Activated naive CD4-positive, alpha-beta T cell treated with anti-CD3 and anti-CD28 coated beads, Interleukin-2, amount 10 ng/mL, durations not matched to agents 7 days and 5 days (primary cell): ENCODE measurements at regions not wholly inside any gene's neighbourhood (a gene's known extent, or its start where the extent isn't known, plus 50 kb on each side); places are given as distances from the start of the nearest gene placed in this dataset.

Experiments used
- CTCF ChIA-PET: fragments of 350-600 bp; sonication (Branson Sonifier 250); formaldehyde crosslinking; loops from one replicate; lab custom pipeline; 2021; ENCODE audit warnings: antibody characterized with exemption; lab: Charles Lee
- DNase-seq: peaks from one replicate; pipeline ENCODE4 v3.0.0-alpha.2; 2020
- H3K27ac Mint-ChIP-seq: one replicate; pipeline ENCODE4 v1.8.0; 2021; ENCODE audit warnings: mild to moderate bottlenecking, moderate library complexity, mixed read lengths
- H3K27me3 Mint-ChIP-seq: one replicate; pipeline ENCODE4 v1.8.0; 2021; ENCODE audit warnings: mild to moderate bottlenecking, mixed read lengths
- H3K36me3 Mint-ChIP-seq: one replicate; pipeline ENCODE4 v1.8.0; 2021; ENCODE audit warnings: mixed read lengths
- H3K4me1 Mint-ChIP-seq: one replicate; pipeline ENCODE4 v1.8.0; 2021; ENCODE audit warnings: mixed read lengths
- H3K4me3 Mint-ChIP-seq: one replicate; pipeline ENCODE4 v1.8.0; 2021; ENCODE audit warnings: mild to moderate bottlenecking, moderate library complexity, mixed read lengths
- H3K9me3 Mint-ChIP-seq: one replicate; pipeline ENCODE4 v1.8.0; 2021; ENCODE audit warnings: mixed read lengths

- CTCF ChIA-PET = no interaction called here
- Mint-ChIP-seq H3K27ac (no peak overlapping the region), H3K4me3 (no peak overlapping the region), H3K4me1 (no peaks in the 10 kb centered on the region), H3K9me3 (peaks cover 2% of the 10 kb centered on the region), H3K27me3 (no peaks in the 10 kb centered on the region), H3K36me3 (no peaks in the 10 kb centered on the region)
- no peak for DNase-seq
Measured at GRCh38 chr5:29054282-29054681, 2015.9 kb upstream of the CDH9 start.

GRCh38 chr5:29051509-29051908, 2013.1 kb upstream of the CDH9 start:
- Mint-ChIP-seq H3K36me3 (no peaks in the 10 kb centered on the region), H3K4me3 (no peak overlapping the region)
- CTCF ChIA-PET = no interaction called here

GRCh38 chr5:29042152-29042551, 2003.8 kb upstream of the CDH9 start:
- Mint-ChIP-seq H3K9me3 (no peaks in the 10 kb centered on the region), H3K36me3 (no peaks in the 10 kb centered on the region), H3K27ac (no peak overlapping the region), H3K4me3 (no peak overlapping the region), H3K4me1 (no peaks in the 10 kb centered on the region), H3K27me3 (no peaks in the 10 kb centered on the region)
- no peak for DNase-seq
- CTCF ChIA-PET = no interaction called here

More at GRCh38 chr5:29051509-29051908, 2013.1 kb upstream of the CDH9 start:
- Mint-ChIP-seq H3K9me3 (peaks cover 5% of the 10 kb centered on the region), H3K27me3 (no peaks in the 10 kb centered on the region), H3K27ac (no peak overlapping the region), H3K4me1 (no peaks in the 10 kb centered on the region)
- no peak for DNase-seq

GRCh38 chr5:29040404-29040803, 2002.0 kb upstream of the CDH9 start:
- CTCF ChIA-PET = no interaction called here
- no peak overlapping the region for H3K4me3 Mint-ChIP-seq
- H3K9me3 Mint-ChIP-seq = peaks cover 2% of the 10 kb centered on the region
- no peaks in the 10 kb centered on the region for H3K36me3 Mint-ChIP-seq
- no peak for DNase-seq
- no peak overlapping the region for H3K27ac Mint-ChIP-seq
- H3K27me3 Mint-ChIP-seq = no peaks in the 10 kb centered on the region
- no peaks in the 10 kb centered on the region for H3K4me1 Mint-ChIP-seq

GRCh38 chr5:29039994-29040393, 2001.6 kb upstream of the CDH9 start:
- no peak for DNase-seq
- Mint-ChIP-seq H3K27ac (no peak overlapping the region), H3K9me3 (peaks cover 2% of the 10 kb centered on the region), H3K4me1 (no peaks in the 10 kb centered on the region), H3K36me3 (no peaks in the 10 kb centered on the region), H3K4me3 (no peak overlapping the region), H3K27me3 (no peaks in the 10 kb centered on the region)
- CTCF ChIA-PET = no interaction called here

- no peaks in the 10 kb centered on the region for H3K27me3 Mint-ChIP-seq
- CTCF ChIA-PET = no interaction called here
- no peak overlapping the region for H3K4me3 Mint-ChIP-seq
- no peak for DNase-seq
- no peak overlapping the region for H3K27ac Mint-ChIP-seq
- peaks cover 6% of the 10 kb centered on the region for H3K9me3 Mint-ChIP-seq
- H3K36me3 Mint-ChIP-seq = no peaks in the 10 kb centered on the region
- no peaks in the 10 kb centered on the region for H3K4me1 Mint-ChIP-seq
Measured at GRCh38 chr5:29037716-29038115, 1999.3 kb upstream of the CDH9 start.

GRCh38 chr5:29024052-29024451, 1985.7 kb upstream of the CDH9 start:
- no peaks in the 10 kb centered on the region for H3K36me3 Mint-ChIP-seq
- no peak for DNase-seq
- H3K27ac Mint-ChIP-seq = no peak overlapping the region
- CTCF ChIA-PET = no interaction called here
- no peaks in the 10 kb centered on the region for H3K27me3 Mint-ChIP-seq
- peaks cover 12% of the 10 kb centered on the region for H3K9me3 Mint-ChIP-seq
- no peaks in the 10 kb centered on the region for H3K4me1 Mint-ChIP-seq
- no peak overlapping the region for H3K4me3 Mint-ChIP-seq

- no peaks in the 10 kb centered on the region for H3K27me3 Mint-ChIP-seq
- H3K27ac Mint-ChIP-seq = no peak overlapping the region
- H3K36me3 Mint-ChIP-seq = no peaks in the 10 kb centered on the region
- DNase-seq = no peak
- CTCF ChIA-PET = no interaction called here
- peaks cover 9% of the 10 kb centered on the region for H3K9me3 Mint-ChIP-seq
- H3K4me1 Mint-ChIP-seq = no peaks in the 10 kb centered on the region
- H3K4me3 Mint-ChIP-seq = no peak overlapping the region
Measured at GRCh38 chr5:29023541-29023940, 1985.2 kb upstream of the CDH9 start.

- Mint-ChIP-seq H3K36me3 (no peaks in the 10 kb centered on the region), H3K9me3 (peaks cover 1% of the 10 kb centered on the region), H3K4me1 (no peaks in the 10 kb centered on the region), H3K27me3 (no peaks in the 10 kb centered on the region), H3K4me3 (no peak overlapping the region), H3K27ac (no peak overlapping the region)
- no peak for DNase-seq
- CTCF ChIA-PET = no interaction called here
Measured at GRCh38 chr5:29017501-29017900, 1979.1 kb upstream of the CDH9 start.

- H3K36me3 Mint-ChIP-seq = no peaks in the 10 kb centered on the region
- H3K9me3 Mint-ChIP-seq = peaks cover 1% of the 10 kb centered on the region
- no peaks in the 10 kb centered on the region for H3K27me3 Mint-ChIP-seq
- no peak overlapping the region for H3K4me3 Mint-ChIP-seq
- CTCF ChIA-PET = no interaction called here
- H3K4me1 Mint-ChIP-seq = no peaks in the 10 kb centered on the region
- no peak for DNase-seq
- no peak overlapping the region for H3K27ac Mint-ChIP-seq
Measured at GRCh38 chr5:29016067-29016466, 1977.7 kb upstream of the CDH9 start.

- Mint-ChIP-seq H3K4me1 (no peaks in the 10 kb centered on the region), H3K27ac (no peak overlapping the region), H3K4me3 (no peak overlapping the region), H3K36me3 (no peaks in the 10 kb centered on the region), H3K27me3 (no peaks in the 10 kb centered on the region), H3K9me3 (peaks cover 1% of the 10 kb centered on the region)
- no peak for DNase-seq
- CTCF ChIA-PET = no interaction called here
Measured at GRCh38 chr5:29015523-29015922, 1977.1 kb upstream of the CDH9 start.

GRCh38 chr5:29005386-29005785, 1967.0 kb upstream of the CDH9 start:
- Mint-ChIP-seq H3K9me3 (peaks cover 6% of the 10 kb centered on the region), H3K27me3 (no peaks in the 10 kb centered on the region), H3K4me3 (no peak overlapping the region), H3K27ac (no peak overlapping the region), H3K36me3 (no peaks in the 10 kb centered on the region), H3K4me1 (no peaks in the 10 kb centered on the region)
- CTCF ChIA-PET = no interaction called here
- no peak for DNase-seq

- no peaks in the 10 kb centered on the region for H3K36me3 Mint-ChIP-seq
- no peak overlapping the region for H3K27ac Mint-ChIP-seq
- H3K27me3 Mint-ChIP-seq = no peaks in the 10 kb centered on the region
- H3K4me1 Mint-ChIP-seq = no peaks in the 10 kb centered on the region
- no peak overlapping the region for H3K4me3 Mint-ChIP-seq
- CTCF ChIA-PET = no interaction called here
- no peak for DNase-seq
- peaks cover 12% of the 10 kb centered on the region for H3K9me3 Mint-ChIP-seq
Measured at GRCh38 chr5:29002481-29002880, 1964.1 kb upstream of the CDH9 start.

GRCh38 chr5:29001666-29002065, 1963.3 kb upstream of the CDH9 start:
- DNase-seq = no peak
- Mint-ChIP-seq H3K36me3 (no peaks in the 10 kb centered on the region), H3K27me3 (no peaks in the 10 kb centered on the region), H3K9me3 (peaks cover 13% of the 10 kb centered on the region), H3K27ac (no peak overlapping the region), H3K4me1 (no peaks in the 10 kb centered on the region), H3K4me3 (no peak overlapping the region)
- CTCF ChIA-PET = no interaction called here

- no peak overlapping the region for H3K4me3 Mint-ChIP-seq
- no peak overlapping the region for H3K27ac Mint-ChIP-seq
- H3K9me3 Mint-ChIP-seq = peaks cover 13% of the 10 kb centered on the region
- no peak for DNase-seq
- H3K36me3 Mint-ChIP-seq = no peaks in the 10 kb centered on the region
- no peaks in the 10 kb centered on the region for H3K4me1 Mint-ChIP-seq
- H3K27me3 Mint-ChIP-seq = no peaks in the 10 kb centered on the region
- CTCF ChIA-PET = no interaction called here
Measured at GRCh38 chr5:28984639-28985038, 1946.3 kb upstream of the CDH9 start.

GRCh38 chr5:28975508-28975907, 1937.1 kb upstream of the CDH9 start:
- Mint-ChIP-seq H3K4me1 (no peaks in the 10 kb centered on the region), H3K4me3 (no peak overlapping the region), H3K27me3 (no peaks in the 10 kb centered on the region), H3K9me3 (peaks cover 8% of the 10 kb centered on the region), H3K36me3 (no peaks in the 10 kb centered on the region), H3K27ac (no peak overlapping the region)
- CTCF ChIA-PET = no interaction called here
- no peak for DNase-seq
